Motor neuron (in vitro differentiated cells): ENCODE measurements at regions not wholly inside any gene's neighbourhood (a gene's known extent, or its start where the extent isn't known, plus 50 kb on each side); places are given as distances from the start of the nearest gene placed in this dataset.
"Not testable (repeated sequence)": the region's sequence is repeated elsewhere in the genome, so short reads cannot be mapped to it uniquely, and the experiment has no call there.

ENCODE experiments used
- ATAC-seq, 8 experiments: fragments of 200-7000 bp; cut with Tn5 transposase; replicated peaks in 6 of 8; 2 replicates each; pipeline ENCODE4 v1.8.0; 2021; ENCODE audit warnings: mild to moderate bottlenecking in 8 of 8, moderate library complexity in 8 of 8
- H3K27ac ChIP-seq, 2 donors: fragments of 250-450 bp; sonication (Bioruptor Pico); 2 replicates each; pipeline ENCODE4 v1.9.0; 2021; ENCODE audit warnings: antibody characterized with exemption in 2 of 2, mild to moderate bottlenecking in 2 of 2, moderate library complexity in 1 of 2
- H3K4me1 ChIP-seq, 2 donors: fragments of 250-450 bp; sonication (Bioruptor Pico); replicated peaks in 1 of 2; 2 replicates each; pipeline ENCODE4 v1.6.1; 2021; ENCODE audit warnings: antibody characterized with exemption in 2 of 2, mild to moderate bottlenecking in 2 of 2, moderate library complexity in 1 of 2
- H3K4me3 ChIP-seq, 5 donors: fragments of 250-450 bp; sonication (Bioruptor Pico); 2 replicates each; pipeline ENCODE4 v1.9.0; 2021; ENCODE audit warnings: antibody characterized with exemption in 5 of 5, mild to moderate bottlenecking in 5 of 5, moderate library complexity in 4 of 5
- WGBS, 10 experiments: fragments of 450-650 bp; shearing (Covaris generic); methylation state at CpG; one replicate each; pipeline ENCODE4 v1.0.0; 2022; 5-methylcytosine and 5-hydroxymethylcytosine counted together
- in situ Hi-C, 9 experiments: fragments of 400-800 bp; cut with MboI; loops; one replicate each; pipeline ENCODE4 v1.15.0; 2021; ENCODE audit warnings: low sequenced_read_pairs in 9 of 9, low pct_unique_long_range_greater_than_20kb in 2 of 9; ENCODE audit not compliant: unreplicated experiment in 9 of 9

GRCh38 chr5:17412760-17413671, 85.0 kb upstream of the TAF11L2 start:
- Histone ChIP-seq H3K4me3 (no peak overlapping the region), H3K27ac (no peak overlapping the region), H3K4me1 (peaks cover 34 to 40% of the 10 kb centered on the region in 2 donors)
- in situ Hi-C loops: no loop called here
- 60 to 90% (median 70%) methylated on average over 1 to 6 of the region's 9 CpGs; no CpG with 5 or more reads in 4 of the 10 experiments for WGBS, 10 experiments
- peak in 2 of 8 experiments; percentile 10 to 32 for ATAC-seq

- Histone ChIP-seq H3K27ac (peak overlapping the region in 1 of 2 donors; percentile 6), H3K4me1 (peaks cover 34 to 40% of the 10 kb centered on the region in 2 donors), H3K4me3 (no peak overlapping the region)
- in situ Hi-C loops: no loop called here
- ATAC-seq: no peak
- 20 to 100% (median 49%) methylated on average over 1 to 3 of the region's 3 CpGs; no CpG with 5 or more reads in 1 of the 10 experiments for WGBS, 10 experiments
These were observed 84.3 kb upstream of the TAF11L2 start for GRCh38 chr5:17413691-17414090.

DNA sequence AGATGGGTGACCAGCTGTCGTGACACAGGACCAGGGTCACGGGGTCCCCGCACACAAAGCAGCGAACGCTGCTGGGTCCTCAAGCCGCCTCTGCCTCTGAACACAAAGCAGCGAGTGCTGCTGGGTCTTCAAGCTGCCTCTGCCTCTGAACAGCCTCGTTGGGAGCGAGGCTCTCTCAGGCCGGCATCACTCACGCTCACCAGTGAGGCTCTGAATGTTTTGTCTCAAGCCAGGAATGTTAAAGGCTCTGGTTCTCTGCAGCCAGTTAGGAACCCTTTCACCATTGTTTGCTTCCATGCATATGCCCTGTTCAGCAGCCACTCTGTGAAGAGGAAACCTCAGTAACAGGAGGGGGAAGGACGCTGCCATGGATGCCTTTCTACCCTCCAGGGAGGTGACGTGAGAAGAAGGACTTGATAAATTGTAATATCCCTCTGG, 82.7 kb upstream of the TAF11L2 start:
- H3K4me3 ChIP-seq: peak overlapping the region in 3 of 5 donors; percentile 2 to 18 (median 6)
- WGBS, 10 experiments: 0 to 62% (median 6%) methylated on average over 1 to 12 of the region's 13 CpGs; no CpG with 5 or more reads in 3 of the 10 experiments
- peaks cover 34 to 40% of the 10 kb centered on the region in 2 donors for H3K4me1 ChIP-seq
- in situ Hi-C loops: no loop called here
- peak in 5 of 8 experiments; percentile 77 to 94 (median 90) for ATAC-seq
- H3K27ac ChIP-seq: peak overlapping the region; percentile 84 to 87

DNA sequence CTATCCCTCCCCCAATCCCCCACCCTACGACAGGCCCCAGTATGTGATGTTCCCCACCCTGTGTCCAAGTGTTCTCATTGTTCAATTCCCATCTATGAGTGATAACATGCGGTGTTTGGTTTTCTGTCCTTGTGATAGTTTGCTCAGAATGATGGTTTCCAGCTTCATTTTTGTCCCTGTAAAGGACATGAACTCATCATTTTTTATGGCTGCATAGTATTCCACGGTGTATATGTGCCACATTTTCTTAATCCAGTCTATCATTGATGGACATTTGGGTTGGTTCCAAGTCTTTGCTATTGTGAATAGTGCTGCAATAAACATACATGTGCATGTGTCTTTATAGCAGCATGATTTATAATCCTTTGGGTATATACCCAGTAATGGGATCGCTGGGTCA, 81.7 kb upstream of the TAF11L2 start:
- H3K4me1 ChIP-seq: peaks cover 34 to 35% of the 10 kb centered on the region in 2 donors
- H3K4me3 ChIP-seq, in situ Hi-C loops, ATAC-seq, H3K27ac ChIP-seq: not testable (repeated sequence)
- no CpG with 5 or more reads among the region's 4 CpGs for WGBS, 10 experiments

DNA sequence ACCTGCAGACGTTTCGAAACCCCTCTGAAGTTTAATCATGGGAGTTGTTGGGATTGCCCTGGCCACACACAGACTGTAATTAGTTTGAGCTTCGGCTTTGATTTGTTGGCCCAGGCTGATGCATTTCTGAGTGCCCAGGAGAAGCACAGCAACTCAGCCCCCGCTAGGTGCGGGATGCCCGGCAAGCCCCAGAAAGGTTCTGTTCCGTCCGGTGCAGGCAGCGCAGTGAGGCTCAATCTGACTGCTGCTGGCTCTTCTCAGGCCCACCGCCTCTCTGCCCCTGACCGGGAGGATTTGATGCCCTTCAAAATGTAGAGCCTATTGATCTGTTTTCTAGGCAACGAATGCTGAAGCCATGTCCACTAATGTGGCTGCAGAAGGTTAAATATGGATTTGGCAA, 73.4 kb upstream of the TAF11L2 start:
- peak overlapping the region in 1 of 2 donors; percentile 9 for H3K27ac ChIP-seq

GRCh38 chr5:17425385-17426070, 72.5 kb upstream of the TAF11L2 start:
- Histone ChIP-seq H3K4me1 (peaks cover 4 to 23% of the 10 kb centered on the region in 2 donors), H3K4me3 (no peak overlapping the region), H3K27ac (no peak overlapping the region)
- in situ Hi-C loops: no loop called here
- 0 to 93% (median 80%) methylated on average over 3 to 8 of the region's 8 CpGs for WGBS, 10 experiments
- ATAC-seq: peak in 1 of 8 experiments; percentile 32

More for the DNA sequence above, 73.4 kb upstream of the TAF11L2 start:
- 71 to 100% (median 82%) methylated on average over 2 to 10 of the region's 12 CpGs; no CpG with 5 or more reads in 4 of the 10 experiments for WGBS, 10 experiments
- peaks cover 4 to 23% of the 10 kb centered on the region in 2 donors for H3K4me1 ChIP-seq
- in situ Hi-C loops: no loop called here
- peak in 2 of 8 experiments; percentile 36 to 47 for ATAC-seq
- H3K4me3 ChIP-seq: no peak overlapping the region

- in situ Hi-C loops: no loop called here
- ATAC-seq: no peak
- 0 to 100% (median 95%) methylated on average over 1 to 2 of the region's 2 CpGs for WGBS, 10 experiments
- no peak overlapping the region for H3K4me3 ChIP-seq
- H3K4me1 ChIP-seq: peaks cover 4 to 23% of the 10 kb centered on the region in 2 donors
- H3K27ac ChIP-seq: no peak overlapping the region
These were observed 71.8 kb upstream of the TAF11L2 start for GRCh38 chr5:17426104-17426749.

DNA sequence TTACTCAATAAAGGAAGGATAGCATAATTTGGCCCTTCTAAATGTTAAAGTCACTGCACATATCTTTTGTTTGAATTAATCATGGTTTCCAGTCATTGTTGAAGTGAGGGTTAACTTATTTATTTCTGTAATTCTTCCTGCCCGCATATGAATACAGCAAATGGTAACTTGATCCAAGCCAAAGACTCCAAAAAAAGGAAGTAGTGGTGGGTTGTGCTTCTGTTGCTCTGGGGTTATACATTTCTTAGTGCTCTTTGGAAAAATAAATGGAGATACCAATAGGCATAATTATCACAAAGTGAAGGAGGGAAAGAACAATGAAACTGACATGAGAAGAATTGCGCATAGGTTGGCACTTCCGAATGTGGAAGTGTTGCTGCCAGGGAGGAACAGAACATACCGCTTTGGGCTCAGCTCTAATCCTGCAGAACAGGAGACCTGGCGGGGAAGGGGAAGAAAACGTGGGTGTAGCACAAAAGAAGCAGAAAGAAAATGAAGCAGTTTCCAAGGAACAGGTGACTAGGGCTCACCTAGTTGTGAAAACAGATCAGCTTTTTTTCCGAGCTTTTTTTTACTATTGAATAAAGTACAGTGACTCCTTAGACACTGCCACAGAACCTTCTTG, 69.7 kb upstream of the TAF11L2 start:
- H3K27ac ChIP-seq: no peak overlapping the region
- ATAC-seq: no peak
- H3K4me3 ChIP-seq: no peak overlapping the region
- peaks cover 4 to 23% of the 10 kb centered on the region in 2 donors for H3K4me1 ChIP-seq
- WGBS, 10 experiments: 41 to 100% (median 81%) methylated on average over 2 to 7 of the region's 7 CpGs
- in situ Hi-C loops: no loop called here

DNA sequence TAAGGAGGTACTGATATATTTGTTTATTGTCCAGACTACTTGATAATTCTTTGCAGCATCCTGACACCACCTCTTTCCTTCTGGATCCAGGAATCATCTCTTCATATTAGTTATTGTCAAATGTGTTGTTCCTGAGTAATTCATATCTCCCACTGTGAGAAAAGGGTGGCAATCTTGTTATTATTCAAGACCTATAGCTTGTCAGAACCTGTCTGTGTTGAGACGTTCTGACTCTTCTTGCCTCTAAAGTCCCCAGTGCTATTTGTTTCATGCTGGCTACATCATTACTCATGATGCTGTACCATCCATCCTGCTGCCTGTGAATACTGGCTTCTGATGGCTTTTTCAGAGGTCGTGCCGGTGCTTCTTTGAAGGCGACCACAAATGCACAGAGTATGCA, 68.7 kb upstream of the TAF11L2 start:
- WGBS, 10 experiments: 6 to 100% (median 87%) methylated on average over 1 to 4 of the region's 4 CpGs; no CpG with 5 or more reads in 2 of the 10 experiments
- Histone ChIP-seq H3K27ac (no peak overlapping the region), H3K4me1 (peaks cover 4 to 21% of the 10 kb centered on the region in 2 donors), H3K4me3 (no peak overlapping the region)
- in situ Hi-C loops: no loop called here
- ATAC-seq: no peak

DNA sequence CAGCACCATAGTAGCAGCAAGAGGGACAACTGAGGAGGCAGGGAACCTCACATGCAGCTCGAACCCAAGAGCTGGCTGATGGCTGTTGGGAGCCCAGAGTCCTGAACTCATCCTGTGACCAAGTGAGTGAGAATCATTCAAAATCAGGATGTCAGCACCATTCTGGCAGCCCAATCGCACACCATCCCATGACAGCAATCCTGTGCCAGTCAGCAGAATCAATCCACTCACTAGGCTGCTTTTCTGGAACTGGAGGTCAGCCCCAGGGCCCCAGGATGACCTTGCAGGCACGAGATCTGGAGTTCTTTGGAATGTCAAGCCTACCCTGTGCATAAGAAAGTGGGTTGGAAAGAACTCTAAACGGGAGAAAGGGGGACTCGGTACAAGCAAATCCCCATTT, 67.8 kb upstream of the TAF11L2 start:
- WGBS, 10 experiments: 28 to 100% (median 77%) methylated on average over 1 to 4 of the region's 5 CpGs; no CpG with 5 or more reads in 3 of the 10 experiments
- in situ Hi-C loops: no loop called here

DNA sequence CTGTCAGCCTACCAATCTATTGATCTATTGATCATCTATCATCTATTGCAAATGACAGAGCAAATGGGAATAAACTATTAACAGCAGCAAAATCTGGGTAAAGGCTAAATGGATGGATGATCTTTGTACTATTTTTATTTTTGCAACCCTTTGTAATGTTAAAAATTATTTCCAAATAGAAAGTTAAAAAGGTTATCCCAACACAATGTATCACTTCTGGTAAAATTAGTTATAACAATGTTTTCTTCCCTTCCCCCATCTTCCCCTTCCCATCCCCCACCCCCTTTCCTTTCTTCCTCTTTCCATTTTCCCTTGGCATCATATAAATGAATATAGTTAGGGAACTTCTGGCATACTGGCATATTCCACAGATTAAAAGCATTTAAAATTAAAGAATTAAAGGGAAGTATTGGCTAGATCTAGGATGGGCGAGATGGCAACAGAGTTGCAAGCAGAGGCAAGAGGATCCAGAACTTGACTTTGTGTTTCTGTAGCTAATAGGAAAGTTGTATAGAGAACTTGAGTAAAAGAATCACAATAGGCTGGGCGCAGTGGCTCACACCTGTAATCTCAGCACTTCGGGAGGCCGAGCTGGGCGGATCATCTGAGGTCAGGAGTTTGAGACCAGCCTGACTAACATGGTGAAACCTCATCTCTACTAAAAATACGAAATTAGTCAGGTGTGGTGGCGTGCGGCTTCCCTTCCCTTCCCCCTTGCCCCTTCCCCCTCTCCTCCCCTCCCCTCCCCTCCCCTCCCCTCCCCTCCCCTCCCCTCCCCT, 66.6 kb upstream of the TAF11L2 start:
- Histone ChIP-seq H3K4me3 (no peak overlapping the region), H3K4me1 (no peaks in the 10 kb centered on the region), H3K27ac (no peak overlapping the region)
- no peak for ATAC-seq
- in situ Hi-C loops: no loop called here
- WGBS, 10 experiments: 60 to 100% (median 89%) methylated on average over 1 to 5 of the region's 8 CpGs; no CpG with 5 or more reads in 5 of the 10 experiments

More for the DNA sequence above, 67.8 kb upstream of the TAF11L2 start:
- no peak for ATAC-seq
- H3K4me1 ChIP-seq: peaks cover 4 to 12% of the 10 kb centered on the region in 2 donors
- no peak overlapping the region for H3K27ac ChIP-seq
- no peak overlapping the region for H3K4me3 ChIP-seq

DNA sequence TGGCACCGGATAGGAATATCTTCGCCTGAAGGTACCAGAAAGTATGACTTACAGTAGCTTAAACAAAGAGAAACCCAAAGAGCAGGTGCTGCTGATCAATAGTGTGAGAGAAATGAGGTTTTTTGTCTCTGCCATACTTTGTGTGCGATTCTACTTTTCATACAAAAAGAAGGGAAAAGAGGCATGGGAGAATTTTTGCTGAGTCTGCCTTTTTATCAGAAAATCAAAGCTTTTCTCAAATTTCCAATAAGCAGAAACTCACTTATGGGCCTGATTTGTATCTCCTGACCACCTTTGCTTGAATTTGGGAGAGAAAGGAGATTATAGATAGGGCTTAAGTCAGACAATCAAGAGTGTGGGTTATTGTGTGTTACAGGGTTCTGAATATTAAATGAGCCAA, 65.5 kb upstream of the TAF11L2 start:
- Histone ChIP-seq H3K27ac (no peak overlapping the region), H3K4me3 (no peak overlapping the region), H3K4me1 (no peaks in the 10 kb centered on the region)
- in situ Hi-C loops: no loop called here
- 39 to 100% (median 79%) methylated on average over 1 to 3 of the region's 3 CpGs; no CpG with 5 or more reads in 2 of the 10 experiments for WGBS, 10 experiments
- no peak for ATAC-seq
